ENCODE measurements at regions not wholly inside any gene's neighbourhood (a gene's known extent, or its start where the extent isn't known, plus 50 kb on each side); places are given as distances from the start of the nearest gene placed in this dataset.

DNA sequence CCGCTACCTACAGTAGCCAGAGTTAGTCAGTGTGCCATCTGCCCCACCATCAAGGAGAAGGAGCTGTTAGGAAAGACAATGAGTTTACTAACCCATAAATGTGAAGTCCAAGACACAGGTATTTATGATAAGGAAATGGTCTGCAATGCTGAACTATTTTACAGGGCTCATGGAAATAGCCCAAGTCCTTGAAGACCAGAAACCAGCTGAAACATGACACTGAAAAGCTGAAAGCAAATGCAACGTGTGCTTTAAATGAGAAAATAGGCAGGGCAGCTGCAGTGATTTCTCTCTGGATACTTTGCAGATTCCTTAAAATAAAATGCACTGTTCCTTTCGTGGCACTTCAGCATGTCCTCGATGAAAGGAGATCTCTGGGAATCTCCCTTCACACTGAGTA lies 256.4 kb upstream of the TCF4 start:
- in situ Hi-C loops (cut with MboI) = no loop called here
- WGBS (ENCODE audit: insufficient coverage, low coverage, missing lambda C conversion rate) = 9% methylated on average over 4 of the region's 4 CpGs

More for the DNA sequence above, 256.4 kb upstream of the TCF4 start:
- H2AFZ ChIP-seq (ENCODE audit: low read depth, low read length) = no peak overlapping the region
- H3K36me3 ChIP-seq (ENCODE audit: control insufficient read depth, insufficient read depth, low read length) = no peaks in the 10 kb centered on the region
- no peak overlapping the region for H3K9ac ChIP-seq (ENCODE audit: insufficient read depth in 1 of 2, low read depth in 2 of 2, low read length in 2 of 2)
- H4K20me1 ChIP-seq (replicated peaks; ENCODE audit: control insufficient read depth, insufficient read depth, low read length) = no peaks in the 10 kb centered on the region
- CTCF ChIA-PET (ENCODE audit: low intra/inter-chr PET ratio) = no interaction called here
- intact Hi-C loops (cut with micrococcal nuclease) = no loop called here
- ATAC-seq = no peak
- H3K79me2 ChIP-seq (ENCODE audit: control insufficient read depth, insufficient read depth, low read length) = no peaks in the 10 kb centered on the region
- no peaks in the 10 kb centered on the region for H3K9me3 ChIP-seq (replicated peaks; ENCODE audit: control insufficient read depth, insufficient read depth, low read depth, low read length)
- H3K27me3 ChIP-seq (ENCODE audit: control insufficient read depth in 2 of 2, insufficient read depth in 2 of 2, low read length in 2 of 2) = peaks cover 0 to 4% of the 10 kb centered on the region in 2 experiments; a peak in 1 of 5 replicates
- DNase-seq (ENCODE audit: extremely low read depth in 1 of 4, low spot score in 3 of 4) = no peak
- TF ChIP-seq HDAC3 (IDR thresholded peaks at IDR 0.05; ENCODE audit: borderline replicate concordance, partially characterized antibody) (no peak), CBFA2T2 (conservative IDR thresholded peaks at IDR 0.05) (no peak), ZNF239 (CRISPR knock-in tag; IDR thresholded peaks at IDR 0.05) (no peak), CXXC5 (CRISPR knock-in tag; IDR thresholded peaks at IDR 0.05) (no peak), ZNF23 (CRISPR knock-in tag; IDR thresholded peaks at IDR 0.05) (no peak), HDAC2 (IDR thresholded peaks at IDR 0.05) (no peak), E2F4 (CRISPR knock-in tag; IDR thresholded peaks at IDR 0.05; ENCODE audit: low read depth) (no peak), ZNF830 (CRISPR knock-in tag; IDR thresholded peaks at IDR 0.05) (no peak), FOXA3 (CRISPR knock-in tag; conservative IDR thresholded peaks at IDR 0.05 in 1 of 2, IDR thresholded peaks at IDR 0.05 in 1 of 2) (no peak), TBL1XR1 (IDR thresholded peaks at IDR 0.05; ENCODE audit: low read length in 2 of 2) (no peak), ZNF507 (tag; conservative IDR thresholded peaks at IDR 0.05) (no peak), TEAD1 (CRISPR knock-in tag; IDR thresholded peaks at IDR 0.05) (no peak), ZNF511 (CRISPR knock-in tag; IDR thresholded peaks at IDR 0.05) (no peak), ZNF280B (CRISPR knock-in tag; IDR thresholded peaks at IDR 0.05) (no peak), ETV1 (tag; conservative IDR thresholded peaks at IDR 0.05; ENCODE audit: low read depth) (no peak), POLR3A (IDR thresholded peaks at IDR 0.05; ENCODE audit: borderline replicate concordance, extremely low read depth, insufficient read depth, insufficient read length) (no peak)
- H3K9me1 ChIP-seq (ENCODE audit: control insufficient read depth, insufficient read depth, low read length) = no peaks in the 10 kb centered on the region
- POLR2A ChIA-PET = no interaction called here
- no TSS peak for BruUV-seq (replicated peaks)
- H3K4me1 ChIP-seq (replicated peaks in 1 of 2; ENCODE audit: control insufficient read depth in 2 of 2, insufficient read depth in 2 of 2, low read length in 2 of 2) = no peaks in the 10 kb centered on the region
- FAIRE-seq = no peak
- H3K27ac ChIP-seq (ENCODE audit: extremely low read depth, low read depth, low read length) = no peak overlapping the region
- no peak overlapping the region for H3K4me3 ChIP-seq
- no peak overlapping the region for H3K4me2 ChIP-seq (ENCODE audit: insufficient read depth, low read length)
